Astrocyte of the spinal cord (primary cell): ENCODE measurements at regions not wholly inside any gene's neighbourhood (a gene's known extent, or its start where the extent isn't known, plus 50 kb on each side); places are given as distances from the start of the nearest gene placed in this dataset.

Experiments
- DNase-seq: peaks from one replicate; pipeline ENCODE4 v3.0.0; 2011; ENCODE audit warnings: low read depth, low spot score
- H3K4me3 ChIP-seq: 2 replicates; pipeline ENCODE4 v1.5.1; 2011; ENCODE audit warnings: low read depth, mild to moderate bottlenecking, low read length, moderate library complexity
- CTCF ChIP-seq: IDR thresholded peaks from 2 replicates; pipeline ENCODE4 v1.5.1; 2012; ENCODE audit warnings: low read depth, mild to moderate bottlenecking, low read length, inconsistent platforms
- in situ Hi-C: cut with HindIII; loops from 2 replicates; pipeline ENCODE4 v1.10.0; 2017; ENCODE audit warnings: low sequenced_read_pairs

- in situ Hi-C loops: no loop called here
- no peak for DNase-seq
- H3K4me3 ChIP-seq: no peak overlapping the region
- no peak for TF ChIP-seq CTCF
Measured at GRCh38 chr13:75986818-75987217, 350.7 kb downstream of the LMO7 start.

- no peak for DNase-seq
- no peak for TF ChIP-seq CTCF
- H3K4me3 ChIP-seq: no peak overlapping the region
- in situ Hi-C loops: no loop called here
Measured at GRCh38 chr13:75985132-75985531, 349.0 kb downstream of the LMO7 start.

- in situ Hi-C loops: no loop called here
- no peak for DNase-seq
- TF ChIP-seq CTCF: no peak
Measured at GRCh38 chr13:75978818-75979217, 342.7 kb downstream of the LMO7 start.

GRCh38 chr13:75968103-75968838, 332.1 kb downstream of the LMO7 start:
- no peak for DNase-seq
- no peak for TF ChIP-seq CTCF
- in situ Hi-C loops: no loop called here
- H3K4me3 ChIP-seq: no peak overlapping the region

More at GRCh38 chr13:75978818-75979217, 342.7 kb downstream of the LMO7 start:
- H3K4me3 ChIP-seq: no peak overlapping the region

GRCh38 chr13:75963302-75963701, 327.2 kb downstream of the LMO7 start:
- in situ Hi-C loops: no loop called here
- no peak overlapping the region for H3K4me3 ChIP-seq
- no peak for TF ChIP-seq CTCF
- peak; percentile 5 for DNase-seq

- in situ Hi-C loops: no loop called here
- no peak overlapping the region for H3K4me3 ChIP-seq
- no peak for TF ChIP-seq CTCF
- DNase-seq: no peak
Measured at GRCh38 chr13:75961911-75962310, 325.8 kb downstream of the LMO7 start.
